MM.1S (cell line): ENCODE measurements at regions not wholly inside any gene's neighbourhood (a gene's known extent, or its start where the extent isn't known, plus 50 kb on each side); places are given as distances from the start of the nearest gene placed in this dataset.

ENCODE experiments used
- DNase-seq: peaks from one replicate; pipeline ENCODE4 v3.0.0-alpha.2; 2015
- H2AFZ ChIP-seq: fragments of 300-600 bp; sonication (generic); 2 replicates; pipeline ENCODE4 v1.6.0; 2016; ENCODE audit warnings: antibody characterized with exemption, low read length
- H3F3A ChIP-seq: fragments of 300-600 bp; sonication (generic); 2 replicates; pipeline ENCODE4 v1.6.1; 2016; ENCODE audit warnings: mild to moderate bottlenecking, antibody characterized with exemption, low read length, moderate library complexity, mixed read lengths; ENCODE audit not compliant: insufficient read depth
- H3K27ac ChIP-seq: fragments of 300-600 bp; sonication (generic); 2 replicates; pipeline ENCODE4 v1.5.1; 2016; ENCODE audit warnings: mild to moderate bottlenecking, low read length
- H3K27me3 ChIP-seq: fragments of 300-600 bp; sonication (generic); replicated peaks from 2 replicates; pipeline ENCODE4 v1.6.0; 2016; ENCODE audit warnings: low read length; ENCODE audit not compliant: insufficient read depth
- H3K36me3 ChIP-seq: fragments of 300-600 bp; sonication (generic); replicated peaks from 2 replicates; pipeline ENCODE4 v1.6.1; 2016; ENCODE audit warnings: mild to moderate bottlenecking, low read length, mixed read lengths; ENCODE audit not compliant: insufficient read depth
- H3K4me1 ChIP-seq: fragments of 300-600 bp; sonication (generic); 2 replicates; pipeline ENCODE4 v1.6.1; 2016; ENCODE audit warnings: low read length, mixed read lengths
- H3K4me2 ChIP-seq: fragments of 300-600 bp; sonication (generic); 2 replicates; pipeline ENCODE4 v1.6.0; 2016; ENCODE audit warnings: low read depth, low read length
- H3K4me3 ChIP-seq: fragments of 300-600 bp; sonication (generic); 2 replicates; pipeline ENCODE4 v1.5.1; 2016; ENCODE audit warnings: low read length, mixed read lengths
- H3K79me2 ChIP-seq: fragments of 300-600 bp; sonication (generic); 2 replicates; pipeline ENCODE4 v1.6.1; 2016; ENCODE audit warnings: mixed run types, low read length, mixed read lengths
- H3K9ac ChIP-seq: fragments of 300-600 bp; sonication (generic); 2 replicates; pipeline ENCODE4 v1.6.1; 2016; ENCODE audit warnings: low read length, mixed read lengths
- H3K9me2 ChIP-seq: fragments of 300-600 bp; sonication (generic); replicated peaks from 2 replicates; pipeline ENCODE4 v1.6.1; 2016; ENCODE audit warnings: mild to moderate bottlenecking, low read length, mixed read lengths; ENCODE audit not compliant: insufficient read depth
- H3K9me3 ChIP-seq: fragments of 300-600 bp; sonication (generic); replicated peaks from 2 replicates; pipeline ENCODE4 v1.6.1; 2016; ENCODE audit warnings: mild to moderate bottlenecking, low read length, mixed read lengths; ENCODE audit not compliant: insufficient read depth
- H4K20me1 ChIP-seq: fragments of 300-600 bp; sonication (generic); 2 replicates; pipeline ENCODE4 v1.6.1; 2016; ENCODE audit warnings: mild to moderate bottlenecking, low read length, moderate library complexity, mixed read lengths; ENCODE audit not compliant: insufficient read depth
- CTCF ChIP-seq: fragments of 300-600 bp; sonication (generic); IDR thresholded peaks from 2 replicates; pipeline ENCODE4 v1.5.1; 2016; ENCODE audit warnings: antibody characterized with exemption, low read length, mixed read lengths
- EZH2 ChIP-seq: fragments of 300-600 bp; sonication (generic); optimal IDR thresholded peaks from 2 replicates; pipeline ENCODE3; 2017; ENCODE audit warnings: low read depth, mild to moderate bottlenecking, antibody characterized with exemption, low read length, mixed read lengths
- EZH2phosphoT487 ChIP-seq: fragments of 300-600 bp; sonication (generic); IDR thresholded peaks from 2 replicates; pipeline ENCODE4 v1.6.1; 2018; ENCODE audit warnings: antibody characterized with exemption, low read length

- H3K27ac ChIP-seq, result no peak overlapping the region
- no peaks in the 10 kb centered on the region for H3K9me2 ChIP-seq
- H3K4me1 ChIP-seq, result no peaks in the 10 kb centered on the region
These were observed 219.9 kb upstream of the IRS2 start for GRCh38 chr13:110006304-110006703.

GRCh38 chr13:110005563-110005962, 219.2 kb upstream of the IRS2 start:
- H3K27me3 ChIP-seq, result no peaks in the 10 kb centered on the region
- H2AFZ ChIP-seq, result no peak overlapping the region
- no peak overlapping the region for H3K27ac ChIP-seq
- no peaks in the 10 kb centered on the region for H3K36me3 ChIP-seq
- DNase-seq, result no peak
- H4K20me1 ChIP-seq, result no peaks in the 10 kb centered on the region
- H3F3A ChIP-seq, result no peaks in the 10 kb centered on the region
- H3K4me2 ChIP-seq, result no peak overlapping the region
- H3K9ac ChIP-seq, result no peak overlapping the region
- H3K9me3 ChIP-seq, result no peaks in the 10 kb centered on the region
- no peak overlapping the region for H3K4me3 ChIP-seq
- H3K79me2 ChIP-seq, result no peaks in the 10 kb centered on the region
- H3K9me2 ChIP-seq, result no peaks in the 10 kb centered on the region
- H3K4me1 ChIP-seq, result no peaks in the 10 kb centered on the region
- no peak for TF ChIP-seq CTCF
- TF ChIP-seq EZH2phosphoT487, result no peak
- no peak for TF ChIP-seq EZH2

More at GRCh38 chr13:110006304-110006703, 219.9 kb upstream of the IRS2 start:
- TF ChIP-seq CTCF, result no peak
- no peak for TF ChIP-seq EZH2
- no peak for TF ChIP-seq EZH2phosphoT487
- Histone ChIP-seq H3K79me2 (no peaks in the 10 kb centered on the region), H3K9me3 (no peaks in the 10 kb centered on the region), H3F3A (no peaks in the 10 kb centered on the region), H3K9ac (no peak overlapping the region), H3K4me3 (no peak overlapping the region), H3K4me2 (no peak overlapping the region), H4K20me1 (no peaks in the 10 kb centered on the region), H2AFZ (no peak overlapping the region), H3K36me3 (no peaks in the 10 kb centered on the region), H3K27me3 (no peaks in the 10 kb centered on the region)
- DNase-seq, result no peak

- Histone ChIP-seq H4K20me1 (no peaks in the 10 kb centered on the region), H3K9ac (no peak overlapping the region), H3K4me3 (no peak overlapping the region), H3K4me1 (no peaks in the 10 kb centered on the region), H3K9me2 (no peaks in the 10 kb centered on the region), H3K27ac (no peak overlapping the region), H3K9me3 (no peaks in the 10 kb centered on the region), H3K4me2 (no peak overlapping the region), H3K36me3 (no peaks in the 10 kb centered on the region), H3F3A (no peaks in the 10 kb centered on the region), H2AFZ (no peak overlapping the region), H3K27me3 (no peaks in the 10 kb centered on the region), H3K79me2 (no peaks in the 10 kb centered on the region)
- DNase-seq, result no peak
- TF ChIP-seq EZH2 (no peak), CTCF (no peak), EZH2phosphoT487 (no peak)
These were observed 218.4 kb upstream of the IRS2 start for GRCh38 chr13:110004814-110005213.
